Activated T-cell treated with anti-CD3 and anti-CD28 coated beads, Interleukin-2, amount 50 U/mL, for 24 hours (primary cell): ENCODE measurements at regions not wholly inside any gene's neighbourhood (a gene's known extent, or its start where the extent isn't known, plus 50 kb on each side); places are given as distances from the start of the nearest gene placed in this dataset.

Experiments
- DNase-seq: peaks from one replicate; pipeline ENCODE4 v3.0.0-alpha.2; 2020
- H3K27ac Mint-ChIP-seq: 2 replicates; pipeline ENCODE4 v1.8.0; 2020; ENCODE audit warnings: mild to moderate bottlenecking, mixed read lengths
- H3K27me3 Mint-ChIP-seq: 2 replicates; pipeline ENCODE4 v1.8.0; 2020; ENCODE audit warnings: mixed read lengths
- H3K36me3 Mint-ChIP-seq: 2 replicates; pipeline ENCODE4 v1.8.0; 2020; ENCODE audit warnings: low read depth, mixed read lengths
- H3K4me1 Mint-ChIP-seq: 2 replicates; pipeline ENCODE4 v1.8.0; 2020; ENCODE audit warnings: low read depth, mixed read lengths
- H3K4me3 Mint-ChIP-seq: 2 replicates; pipeline ENCODE4 v1.8.0; 2020; ENCODE audit warnings: mild to moderate bottlenecking, moderate library complexity, mixed read lengths
- H3K9me3 Mint-ChIP-seq: 2 replicates; pipeline ENCODE4 v1.8.0; 2020; ENCODE audit warnings: mixed read lengths

DNA sequence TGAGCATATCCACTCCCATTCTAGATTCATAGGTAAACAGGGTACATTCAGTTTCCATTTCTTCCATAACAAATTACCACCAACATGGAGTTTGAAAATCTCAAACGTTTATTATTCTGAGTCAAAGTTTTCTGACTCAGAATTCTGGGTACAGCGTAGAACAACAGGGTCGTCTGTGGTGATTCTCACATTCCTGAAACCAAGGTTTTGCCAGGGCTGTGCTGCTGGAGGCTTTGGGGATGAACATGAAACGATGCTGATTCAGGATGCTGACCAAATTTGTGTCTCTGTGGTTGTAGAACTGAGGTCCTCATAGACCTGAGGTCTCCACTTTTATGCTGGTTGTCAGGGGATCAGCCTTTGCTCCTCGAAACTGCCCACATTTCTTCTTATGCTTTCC lies 255.7 kb downstream of the DSEL start:
- H3K36me3 Mint-ChIP-seq = no peaks in the 10 kb centered on the region
- no peaks in the 10 kb centered on the region for H3K9me3 Mint-ChIP-seq
- no peak for DNase-seq
- no peak overlapping the region for H3K27ac Mint-ChIP-seq
- H3K4me3 Mint-ChIP-seq = no peak overlapping the region
- peaks cover 33% of the 10 kb centered on the region for H3K4me1 Mint-ChIP-seq
- peaks cover 3% of the 10 kb centered on the region for H3K27me3 Mint-ChIP-seq

DNA sequence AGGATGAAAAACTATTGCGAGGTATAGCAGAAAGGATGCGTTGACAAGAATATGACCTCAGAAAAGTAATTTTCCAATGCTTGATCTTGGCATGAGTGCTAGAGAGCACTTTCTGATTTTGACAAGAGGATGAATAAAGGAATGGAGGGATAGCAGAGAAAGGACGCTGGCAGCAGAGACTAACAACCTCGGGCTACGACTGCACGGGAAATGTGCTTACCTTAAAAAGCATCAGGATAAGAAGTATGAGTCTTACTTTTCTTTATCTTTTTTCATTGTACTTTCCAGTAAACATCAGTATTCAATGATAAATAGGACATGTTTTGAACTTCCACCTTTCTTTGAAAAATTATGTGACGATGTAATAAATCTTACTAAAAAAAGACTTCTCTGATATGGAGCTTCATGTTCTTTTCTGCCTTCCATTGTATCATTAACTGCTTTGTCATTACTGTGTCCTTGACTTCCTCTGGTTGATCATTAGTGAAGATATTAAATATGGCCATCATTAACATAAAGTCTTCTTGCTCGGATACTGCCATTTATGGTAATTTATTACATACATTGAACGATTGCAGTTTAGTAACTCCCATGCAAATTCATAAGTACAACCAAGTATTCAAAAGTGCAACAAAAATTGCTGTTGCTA lies 265.6 kb downstream of the DSEL start:
- Mint-ChIP-seq H3K36me3 (no peaks in the 10 kb centered on the region), H3K4me3 (no peak overlapping the region), H3K9me3 (no peaks in the 10 kb centered on the region), H3K27me3 (no peaks in the 10 kb centered on the region), H3K4me1 (no peaks in the 10 kb centered on the region), H3K27ac (no peak overlapping the region)
- no peak for DNase-seq

DNA sequence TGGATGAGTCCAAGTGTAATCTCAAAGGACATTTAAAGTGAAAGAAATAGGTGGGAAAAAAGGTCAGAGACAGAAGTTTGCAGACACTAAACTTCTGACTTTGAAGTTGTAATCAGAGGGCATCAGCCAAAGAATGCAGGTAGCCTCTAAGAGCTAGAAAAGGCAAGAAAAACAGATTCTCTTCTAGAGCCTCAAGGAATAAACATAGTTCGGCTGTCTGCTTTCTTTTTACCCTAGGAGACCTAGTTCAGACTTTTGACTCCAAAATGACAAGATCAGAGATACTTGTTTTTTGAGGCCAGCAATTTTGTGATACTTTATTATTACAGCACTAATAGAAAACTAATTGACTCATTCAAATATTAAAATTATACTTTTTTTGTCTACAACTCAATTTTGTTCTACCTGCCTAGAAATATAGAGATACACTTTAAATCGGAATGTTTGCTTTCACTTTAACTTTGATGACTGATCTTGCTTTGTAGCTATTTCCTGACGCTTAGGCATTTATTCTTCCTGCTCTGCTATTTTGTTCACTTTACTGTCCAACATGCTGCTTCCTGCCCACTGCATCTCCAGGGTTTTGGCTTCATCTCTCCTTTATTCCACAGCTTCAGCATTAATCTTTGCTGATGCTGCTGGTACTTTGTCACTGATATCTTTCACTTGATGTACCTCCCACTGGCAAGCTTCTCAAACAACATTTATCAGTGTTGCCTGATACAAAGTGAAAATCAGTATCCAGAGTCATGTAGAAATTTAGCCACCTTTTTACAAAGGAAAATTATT lies 272.5 kb downstream of the DSEL start:
- peak overlapping the region; percentile 73 for H3K4me3 Mint-ChIP-seq
- H3K27ac Mint-ChIP-seq = peak overlapping the region; percentile 83
- H3K36me3 Mint-ChIP-seq = no peaks in the 10 kb centered on the region
- no peaks in the 10 kb centered on the region for H3K9me3 Mint-ChIP-seq
- H3K27me3 Mint-ChIP-seq = no peaks in the 10 kb centered on the region
- no peak for DNase-seq
- peaks cover 32% of the 10 kb centered on the region for H3K4me1 Mint-ChIP-seq

DNA sequence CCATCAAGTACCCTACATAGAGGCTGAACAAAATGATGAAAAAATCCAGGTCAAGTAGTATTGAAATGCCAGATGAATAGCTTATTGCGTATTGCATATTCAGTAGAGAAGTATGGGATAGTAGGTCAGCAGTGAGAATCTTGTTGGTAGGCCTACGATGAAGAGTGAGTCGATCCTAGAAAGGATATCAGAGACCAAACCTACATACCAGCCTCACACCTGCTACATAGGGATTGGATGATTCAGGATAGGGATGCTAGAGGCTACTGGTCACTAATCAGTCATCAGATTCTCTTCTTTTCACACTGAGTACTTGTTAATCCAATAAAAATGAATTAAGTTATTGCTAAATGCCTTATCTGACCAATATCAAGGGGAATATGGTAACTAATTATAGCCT lies 274.5 kb downstream of the DSEL start:
- Mint-ChIP-seq H3K4me1 (peaks cover 32% of the 10 kb centered on the region), H3K27me3 (no peaks in the 10 kb centered on the region), H3K36me3 (no peaks in the 10 kb centered on the region), H3K27ac (no peak overlapping the region), H3K9me3 (no peaks in the 10 kb centered on the region), H3K4me3 (no peak overlapping the region)
- DNase-seq = no peak

DNA sequence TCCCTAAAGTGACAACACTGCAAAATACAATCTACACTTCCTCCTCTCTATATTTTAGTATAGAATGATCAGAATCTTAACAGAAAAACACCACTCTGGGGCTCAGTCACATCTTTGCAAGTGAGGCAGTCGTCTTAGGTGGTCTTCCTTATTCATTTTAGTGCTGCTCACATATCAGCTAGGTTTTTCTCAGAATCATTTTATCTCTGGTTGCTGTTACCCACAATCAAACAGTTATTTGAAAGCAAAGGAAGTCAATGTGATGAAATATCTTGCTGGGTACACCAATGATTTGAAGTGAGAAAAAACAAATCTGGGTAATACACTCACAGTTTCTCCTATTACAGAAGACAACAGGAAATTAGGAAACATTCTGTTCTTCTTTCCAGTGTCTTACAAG lies 275.2 kb downstream of the DSEL start:
- no peaks in the 10 kb centered on the region for H3K9me3 Mint-ChIP-seq
- H3K27ac Mint-ChIP-seq = no peak overlapping the region
- no peak overlapping the region for H3K4me3 Mint-ChIP-seq
- no peak for DNase-seq
- H3K4me1 Mint-ChIP-seq = peaks cover 32% of the 10 kb centered on the region
- H3K27me3 Mint-ChIP-seq = no peaks in the 10 kb centered on the region
- H3K36me3 Mint-ChIP-seq = no peaks in the 10 kb centered on the region

DNA sequence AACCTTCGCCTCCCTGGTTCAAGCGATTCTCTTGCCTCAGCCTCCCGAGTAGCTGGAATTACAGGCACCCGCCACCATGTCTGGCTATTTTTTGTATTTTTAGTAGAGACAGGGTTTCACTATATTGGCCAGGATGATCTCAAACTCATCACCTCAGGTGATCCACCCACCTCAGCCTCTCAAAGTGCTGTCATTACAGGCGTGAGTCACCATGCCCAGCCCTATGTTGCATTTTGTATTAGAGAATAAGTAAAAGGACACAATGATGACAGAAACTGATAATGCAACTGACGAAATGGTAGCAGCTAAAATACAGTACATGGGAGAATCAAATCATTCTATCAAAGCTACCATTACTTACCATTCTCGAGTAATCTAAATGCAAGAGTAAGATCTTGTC lies 276.7 kb downstream of the DSEL start:
- DNase-seq = no peak
- Mint-ChIP-seq H3K27ac (peak overlapping the region; percentile 24), H3K9me3 (no peaks in the 10 kb centered on the region), H3K4me3 (no peak overlapping the region), H3K27me3 (no peaks in the 10 kb centered on the region), H3K36me3 (no peaks in the 10 kb centered on the region), H3K4me1 (peaks cover 36% of the 10 kb centered on the region)

DNA sequence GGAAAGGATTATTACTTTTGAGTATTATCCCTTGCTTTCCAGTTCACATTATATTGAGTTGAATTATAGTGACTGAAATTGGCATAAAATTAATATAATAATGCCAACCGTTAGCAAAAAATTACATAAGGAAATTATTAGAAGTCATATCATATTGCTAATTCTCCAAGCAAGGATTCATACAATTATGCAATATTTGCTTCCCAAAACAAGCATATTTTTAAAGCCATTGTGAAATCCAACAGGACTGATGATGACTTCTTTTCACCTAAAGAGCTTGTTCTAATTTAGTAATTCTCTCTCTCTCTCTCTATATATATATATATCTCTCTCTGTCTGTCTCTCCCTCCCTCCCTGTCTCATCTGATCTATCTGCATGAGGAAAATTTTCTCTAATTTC lies 283.5 kb downstream of the DSEL start:
- Mint-ChIP-seq H3K4me3 (no peak overlapping the region), H3K36me3 (no peaks in the 10 kb centered on the region), H3K4me1 (peaks cover 4% of the 10 kb centered on the region), H3K27me3 (no peaks in the 10 kb centered on the region), H3K27ac (no peak overlapping the region), H3K9me3 (no peaks in the 10 kb centered on the region)
- no peak for DNase-seq

DNA sequence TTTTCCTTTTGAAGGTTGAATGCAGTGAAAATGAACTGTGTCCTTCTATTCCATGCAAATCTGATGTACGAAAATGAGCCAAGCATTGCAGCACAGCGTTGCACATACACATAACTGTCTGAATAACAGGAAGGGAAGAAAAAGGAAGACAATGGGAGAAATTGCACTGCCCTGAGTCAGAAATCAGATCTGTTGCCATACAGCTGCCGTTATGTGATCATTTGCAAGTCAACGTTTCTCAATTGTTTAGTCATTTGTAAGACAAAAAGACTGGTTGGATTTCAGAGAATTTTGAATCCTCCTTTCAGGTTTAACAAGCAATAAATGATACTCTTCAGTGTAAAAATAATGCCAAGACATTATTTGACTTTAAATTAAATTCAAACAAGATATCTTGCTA lies 284.1 kb downstream of the DSEL start:
- no peak overlapping the region for H3K4me3 Mint-ChIP-seq
- H3K9me3 Mint-ChIP-seq = no peaks in the 10 kb centered on the region
- no peaks in the 10 kb centered on the region for H3K27me3 Mint-ChIP-seq
- H3K36me3 Mint-ChIP-seq = no peaks in the 10 kb centered on the region
- peaks cover 4% of the 10 kb centered on the region for H3K4me1 Mint-ChIP-seq
- H3K27ac Mint-ChIP-seq = no peak overlapping the region
- no peak for DNase-seq

DNA sequence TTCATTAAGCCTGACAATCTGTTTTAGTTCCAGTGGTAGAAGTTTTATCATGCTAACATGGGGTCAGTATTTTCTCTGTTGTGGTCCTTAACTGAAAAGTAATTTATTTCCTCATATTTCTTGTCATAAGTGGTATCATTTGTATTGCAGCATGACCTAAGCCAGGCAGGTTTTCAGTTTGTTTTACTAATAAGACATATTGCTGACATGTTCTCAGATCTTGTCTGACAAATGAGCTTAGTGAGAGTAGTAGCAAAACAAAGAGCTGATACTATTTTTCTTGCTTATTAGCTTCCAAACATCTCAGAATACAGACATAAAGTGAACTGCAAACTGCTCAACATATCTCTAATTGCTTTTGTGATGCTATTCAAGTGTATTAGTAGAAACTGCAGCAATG lies 293.6 kb downstream of the DSEL start:
- no peaks in the 10 kb centered on the region for H3K36me3 Mint-ChIP-seq
- no peaks in the 10 kb centered on the region for H3K27me3 Mint-ChIP-seq
- H3K4me1 Mint-ChIP-seq = peaks cover 2% of the 10 kb centered on the region
- no peak overlapping the region for H3K4me3 Mint-ChIP-seq
- no peak for DNase-seq
- no peaks in the 10 kb centered on the region for H3K9me3 Mint-ChIP-seq
- no peak overlapping the region for H3K27ac Mint-ChIP-seq

DNA sequence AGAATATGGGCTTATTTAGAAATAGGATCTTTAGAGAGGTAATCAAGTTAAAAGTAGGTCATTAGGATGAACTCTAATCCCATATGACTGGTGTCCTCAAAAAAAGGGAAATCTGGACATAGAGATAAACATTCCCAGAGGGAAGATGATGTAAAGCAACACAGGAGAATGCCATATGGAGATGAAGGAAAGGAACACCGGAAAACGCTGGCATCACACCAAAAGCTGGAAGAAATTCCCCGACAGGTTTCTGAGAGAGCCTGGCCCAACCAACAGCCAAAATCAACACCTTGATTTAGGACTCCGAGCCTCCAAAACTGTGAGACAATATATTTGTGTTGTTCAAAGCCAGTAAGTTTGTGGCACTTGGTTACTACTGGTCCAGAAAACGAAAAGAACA lies 296.7 kb downstream of the DSEL start:
- Mint-ChIP-seq H3K9me3 (no peaks in the 10 kb centered on the region), H3K4me3 (no peak overlapping the region), H3K36me3 (no peaks in the 10 kb centered on the region), H3K27me3 (peaks cover 2% of the 10 kb centered on the region), H3K4me1 (peaks cover 3% of the 10 kb centered on the region), H3K27ac (no peak overlapping the region)
- DNase-seq = no peak

DNA sequence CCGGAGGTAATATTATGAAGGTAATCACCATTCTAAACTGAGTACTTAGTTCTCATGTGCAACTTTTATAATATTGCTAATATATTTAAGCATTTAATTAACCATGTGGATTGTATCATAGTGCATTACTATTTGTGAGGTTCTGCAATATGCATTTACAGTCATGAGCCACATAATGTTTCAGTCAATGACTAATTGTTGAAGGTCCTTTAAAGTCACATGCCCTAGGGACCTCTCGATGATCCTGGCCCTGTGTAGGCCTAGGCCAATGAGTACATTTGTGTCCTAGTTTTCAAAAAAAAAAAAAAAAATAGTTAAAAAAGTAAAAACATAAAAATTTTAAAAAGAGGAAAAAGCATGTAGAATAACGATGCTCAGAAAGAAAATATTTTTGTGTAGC lies 298.0 kb downstream of the DSEL start:
- Mint-ChIP-seq H3K4me1 (peaks cover 3% of the 10 kb centered on the region), H3K36me3 (no peaks in the 10 kb centered on the region), H3K4me3 (no peak overlapping the region), H3K9me3 (no peaks in the 10 kb centered on the region), H3K27me3 (peaks cover 4% of the 10 kb centered on the region), H3K27ac (no peak overlapping the region)
- DNase-seq = no peak

DNA sequence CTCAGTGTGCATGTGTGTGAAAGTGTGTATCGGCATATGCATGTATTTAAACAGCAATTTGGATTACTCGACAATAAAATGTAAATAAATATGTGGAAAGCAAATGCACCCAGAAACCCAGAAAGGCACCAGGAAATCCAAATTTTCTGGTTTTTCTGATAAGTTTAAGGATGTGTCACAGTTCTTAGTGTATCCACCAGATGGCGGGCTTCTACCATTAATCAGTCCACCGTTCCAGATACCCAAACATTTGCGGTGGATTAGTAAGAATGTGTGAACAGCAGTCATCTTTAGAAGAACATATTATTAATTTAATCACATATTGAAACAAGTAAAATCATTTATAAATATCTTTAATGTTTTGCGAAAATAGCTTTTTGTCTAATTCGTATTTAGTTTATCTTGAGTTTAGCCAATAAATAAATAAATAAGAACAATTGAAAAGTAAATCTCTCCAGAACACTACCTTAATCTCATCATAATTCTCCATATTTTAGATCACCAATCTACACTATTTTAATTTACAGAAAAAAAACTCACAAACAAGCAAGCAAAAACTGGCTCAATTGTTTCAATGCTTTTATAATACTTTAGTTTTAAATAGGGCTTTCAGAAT lies 298.9 kb downstream of the DSEL start:
- no peaks in the 10 kb centered on the region for H3K9me3 Mint-ChIP-seq
- peaks cover 3% of the 10 kb centered on the region for H3K4me1 Mint-ChIP-seq
- H3K36me3 Mint-ChIP-seq = no peaks in the 10 kb centered on the region
- no peak overlapping the region for H3K27ac Mint-ChIP-seq
- no peak overlapping the region for H3K4me3 Mint-ChIP-seq
- DNase-seq = peak; percentile 37
- H3K27me3 Mint-ChIP-seq = peaks cover 4% of the 10 kb centered on the region

DNA sequence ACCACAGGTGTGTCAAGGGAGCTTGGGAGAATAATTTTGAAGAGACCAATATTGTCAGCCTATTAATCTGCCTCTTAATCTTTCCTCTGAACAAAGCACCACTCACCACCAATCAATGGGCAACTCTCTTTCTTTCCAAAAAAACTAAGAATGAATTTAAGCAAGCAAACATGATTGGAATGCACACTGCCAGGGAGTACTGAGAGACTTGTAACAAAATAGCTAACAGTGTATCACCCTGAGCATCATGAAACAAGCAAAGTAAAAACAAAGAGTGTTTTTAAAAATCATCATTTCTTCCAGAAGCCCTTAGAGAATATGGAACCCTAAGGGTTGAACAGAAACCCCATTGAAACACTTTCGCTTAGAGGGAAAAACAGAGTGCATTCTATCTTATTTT lies 299.7 kb downstream of the DSEL start:
- Mint-ChIP-seq H3K27me3 (peaks cover 4% of the 10 kb centered on the region), H3K4me1 (peaks cover 3% of the 10 kb centered on the region), H3K36me3 (no peaks in the 10 kb centered on the region), H3K4me3 (no peak overlapping the region), H3K27ac (no peak overlapping the region), H3K9me3 (no peaks in the 10 kb centered on the region)
- no peak for DNase-seq

DNA sequence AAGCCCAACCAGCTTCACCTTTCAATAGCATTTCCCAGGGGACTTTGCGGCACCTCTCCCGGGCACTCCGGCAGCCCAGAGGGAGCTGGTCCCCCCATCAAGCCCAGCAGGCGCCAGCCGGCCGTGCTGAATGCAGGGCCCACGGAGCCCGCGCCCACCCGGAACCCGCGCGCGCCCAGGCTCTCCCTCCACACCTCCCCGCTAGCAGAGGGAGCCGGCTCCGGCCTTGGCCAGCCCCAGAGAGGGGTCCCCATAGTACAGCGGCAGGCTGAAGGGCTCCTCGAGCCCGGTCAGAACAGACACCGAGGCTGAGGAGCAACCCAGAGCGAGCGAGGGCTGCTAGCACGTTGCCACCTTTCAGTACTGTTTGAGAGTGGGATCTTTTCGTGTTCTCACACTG lies 300.8 kb downstream of the DSEL start:
- Mint-ChIP-seq H3K27me3 (peaks cover 4% of the 10 kb centered on the region), H3K36me3 (no peaks in the 10 kb centered on the region), H3K27ac (no peak overlapping the region), H3K4me3 (no peak overlapping the region), H3K4me1 (peaks cover 3% of the 10 kb centered on the region), H3K9me3 (no peaks in the 10 kb centered on the region)
- no peak for DNase-seq

DNA sequence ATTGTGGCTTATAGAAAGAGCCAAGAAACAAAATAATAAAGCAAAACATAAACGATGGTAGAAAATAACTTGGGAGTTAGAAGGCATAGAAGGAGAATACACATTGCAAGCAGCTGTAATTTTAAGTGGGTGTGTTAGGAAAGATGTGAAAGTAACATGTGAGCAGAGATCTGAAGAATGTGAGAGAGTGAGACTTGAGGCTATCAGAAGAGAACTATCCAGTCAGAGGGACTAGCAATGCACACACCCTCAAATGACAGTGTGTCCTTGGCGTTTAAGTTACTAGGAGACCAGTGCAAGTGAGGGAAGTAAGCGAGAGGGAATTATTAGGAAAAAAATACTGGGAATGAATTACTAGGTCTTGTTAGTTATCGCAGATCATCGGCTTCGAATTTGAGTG lies 304.9 kb downstream of the DSEL start:
- no peaks in the 10 kb centered on the region for H3K4me1 Mint-ChIP-seq
- H3K9me3 Mint-ChIP-seq = no peaks in the 10 kb centered on the region
- H3K4me3 Mint-ChIP-seq = no peak overlapping the region
- no peak for DNase-seq
- peaks cover 4% of the 10 kb centered on the region for H3K27me3 Mint-ChIP-seq
- no peaks in the 10 kb centered on the region for H3K36me3 Mint-ChIP-seq
- H3K27ac Mint-ChIP-seq = no peak overlapping the region
